Lower leg skin (tissue), 4 donors: ENCODE measurements at regions not wholly inside any gene's neighbourhood (a gene's known extent, or its start where the extent isn't known, plus 50 kb on each side); places are given as distances from the start of the nearest gene placed in this dataset.

ENCODE experiments used
- DNase-seq, 2 donors: peaks; one replicate each; pipeline ENCODE4 v3.0.0-alpha.2; 2019; ENCODE audit warnings: low spot score in 2 of 2
- H3K4me3 ChIP-seq: fragments of 200-600 bp; sonication (generic); 2 replicates; pipeline ENCODE4 v1.5.1; 2017; ENCODE audit warnings: mild to moderate bottlenecking, low read depth; ENCODE audit not compliant: poor library complexity, severe bottlenecking
- POLR2A ChIP-seq, 2 donors: fragments of 450-650 bp; IDR thresholded peaks; one replicate each; pipeline ENCODE4 v1.6.1; 2016 to 2017; ENCODE audit warnings: antibody characterized with exemption in 2 of 2, mild to moderate bottlenecking in 1 of 2, moderate library complexity in 1 of 2
- WGBS, 2 donors: methylation state at CpG; one replicate each; pipeline ENCODE4 v1.1.5; 2018; 5-methylcytosine and 5-hydroxymethylcytosine counted together
- intact Hi-C: fragments of 100-400 bp; cut with DNase I; formaldehyde crosslinking; loops from one replicate; pipeline ENCODE4 v1.15.0; 2023; ENCODE audit warnings: low total_unique reads
- TF ChIP-seq, protein P1 (sequence below), 3 donors: fragments of 450-650 bp; IDR thresholded peaks; one replicate each; pipeline ENCODE4 v1.5.1; 2016; ENCODE audit warnings: antibody characterized with exemption in 3 of 3, mild to moderate bottlenecking in 3 of 3, moderate library complexity in 2 of 3

DNA sequence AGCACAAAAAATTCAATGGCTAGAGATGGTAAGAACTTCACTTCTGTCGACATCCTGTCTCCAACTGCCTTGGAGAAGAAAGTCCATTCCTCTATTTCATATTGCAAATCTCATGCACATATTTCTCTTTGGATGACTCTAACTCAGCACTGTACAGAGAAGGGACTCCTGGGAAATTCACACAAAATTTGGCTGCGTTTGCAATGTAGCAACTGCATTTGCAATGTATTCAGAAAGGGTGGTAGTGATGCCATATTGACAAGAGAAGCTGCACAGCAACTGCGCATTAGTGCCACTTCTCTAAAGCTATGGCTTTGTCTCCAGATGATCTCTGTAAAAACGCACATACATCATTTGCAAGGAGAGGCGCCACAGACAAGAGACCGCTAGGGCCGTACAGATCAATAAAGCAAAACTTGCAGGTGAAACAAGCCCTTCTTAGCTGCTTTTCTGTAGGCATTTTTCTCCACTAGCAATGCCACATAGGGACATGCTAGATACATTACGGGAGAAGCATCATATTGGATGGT lies 389.5 kb downstream of the TCERG1L start:
- TF ChIP-seq, protein P1, sequence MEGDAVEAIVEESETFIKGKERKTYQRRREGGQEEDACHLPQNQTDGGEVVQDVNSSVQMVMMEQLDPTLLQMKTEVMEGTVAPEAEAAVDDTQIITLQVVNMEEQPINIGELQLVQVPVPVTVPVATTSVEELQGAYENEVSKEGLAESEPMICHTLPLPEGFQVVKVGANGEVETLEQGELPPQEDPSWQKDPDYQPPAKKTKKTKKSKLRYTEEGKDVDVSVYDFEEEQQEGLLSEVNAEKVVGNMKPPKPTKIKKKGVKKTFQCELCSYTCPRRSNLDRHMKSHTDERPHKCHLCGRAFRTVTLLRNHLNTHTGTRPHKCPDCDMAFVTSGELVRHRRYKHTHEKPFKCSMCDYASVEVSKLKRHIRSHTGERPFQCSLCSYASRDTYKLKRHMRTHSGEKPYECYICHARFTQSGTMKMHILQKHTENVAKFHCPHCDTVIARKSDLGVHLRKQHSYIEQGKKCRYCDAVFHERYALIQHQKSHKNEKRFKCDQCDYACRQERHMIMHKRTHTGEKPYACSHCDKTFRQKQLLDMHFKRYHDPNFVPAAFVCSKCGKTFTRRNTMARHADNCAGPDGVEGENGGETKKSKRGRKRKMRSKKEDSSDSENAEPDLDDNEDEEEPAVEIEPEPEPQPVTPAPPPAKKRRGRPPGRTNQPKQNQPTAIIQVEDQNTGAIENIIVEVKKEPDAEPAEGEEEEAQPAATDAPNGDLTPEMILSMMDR (IDR thresholded peaks at IDR 0.05), result no peak
- TF ChIP-seq POLR2A (IDR thresholded peaks at IDR 0.05), result no peak
- WGBS, 2 donors, result 85 to 87% methylated on average over 8 of the region's 8 CpGs

DNA sequence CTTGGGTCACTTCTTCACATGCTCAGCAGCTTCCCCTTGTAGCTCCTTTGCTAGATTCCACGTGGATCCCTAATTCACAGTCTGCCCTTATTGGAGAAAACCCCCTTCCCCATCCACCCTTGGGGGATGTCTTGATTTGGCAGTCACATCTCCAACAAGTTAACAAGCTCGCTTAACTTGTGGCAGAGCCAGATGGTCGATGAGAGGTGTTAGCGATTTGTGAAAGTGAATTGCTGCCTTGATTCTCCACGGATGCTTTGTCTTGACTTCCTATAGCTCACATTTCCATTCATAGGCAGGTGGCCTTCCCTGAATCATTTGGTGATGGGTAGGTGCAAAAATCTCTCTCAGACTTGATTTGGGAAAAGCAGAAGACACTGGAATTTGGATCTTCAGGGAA lies 387.9 kb downstream of the TCERG1L start:
- intact Hi-C loops, result no loop called here
- WGBS, 2 donors, result 56 to 65% methylated on average over 5 of the region's 5 CpGs
- DNase-seq, result no peak
- TF ChIP-seq, protein P1 (IDR thresholded peaks at IDR 0.05), result no peak
- no peak for TF ChIP-seq POLR2A (IDR thresholded peaks at IDR 0.05)
- no peak overlapping the region for H3K4me3 ChIP-seq

More for the DNA sequence above, 389.5 kb downstream of the TCERG1L start:
- no peak overlapping the region for H3K4me3 ChIP-seq
- intact Hi-C loops, result no loop called here
- DNase-seq, result no peak

DNA sequence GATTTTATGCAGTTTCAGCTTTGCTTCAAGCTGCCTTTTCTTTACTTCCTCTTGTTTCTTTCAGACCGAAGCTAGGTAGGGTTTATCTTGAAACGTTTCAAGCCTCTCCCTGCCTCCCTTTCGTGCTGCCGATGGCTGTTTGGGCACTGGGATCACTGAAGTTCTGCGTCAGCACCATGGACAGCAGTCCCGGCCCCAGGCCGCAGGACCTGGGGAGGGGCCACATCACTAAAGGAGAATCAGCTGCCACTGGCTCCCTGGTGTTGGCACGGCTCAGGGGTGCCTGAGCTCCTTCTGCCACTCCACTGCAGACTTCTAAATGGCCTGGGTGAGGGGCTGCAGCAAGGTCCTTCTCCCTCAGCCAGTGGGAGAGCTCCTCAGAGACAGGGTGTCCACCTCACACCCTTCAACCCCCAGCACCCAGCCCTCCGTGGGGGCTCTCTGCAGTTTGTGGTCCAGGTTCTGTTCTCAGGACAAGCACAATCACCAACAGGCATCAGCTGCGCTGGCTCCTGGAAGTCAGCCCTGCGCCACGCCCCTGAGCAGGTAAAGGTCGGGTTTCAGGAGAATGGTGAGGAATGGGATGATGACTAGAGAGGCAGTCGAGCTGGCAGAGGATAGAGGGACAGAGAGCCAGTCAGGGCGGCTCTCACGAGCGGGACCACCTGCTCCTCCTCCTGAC lies 387.2 kb downstream of the TCERG1L start:
- H3K4me3 ChIP-seq, result no peak overlapping the region
- intact Hi-C loops, result no loop called here
- TF ChIP-seq, protein P1 (IDR thresholded peaks at IDR 0.05), result no peak
- no peak for TF ChIP-seq POLR2A (IDR thresholded peaks at IDR 0.05)
- 28 to 32% methylated on average over 17 of the region's 17 CpGs for WGBS, 2 donors
- no peak for DNase-seq

DNA sequence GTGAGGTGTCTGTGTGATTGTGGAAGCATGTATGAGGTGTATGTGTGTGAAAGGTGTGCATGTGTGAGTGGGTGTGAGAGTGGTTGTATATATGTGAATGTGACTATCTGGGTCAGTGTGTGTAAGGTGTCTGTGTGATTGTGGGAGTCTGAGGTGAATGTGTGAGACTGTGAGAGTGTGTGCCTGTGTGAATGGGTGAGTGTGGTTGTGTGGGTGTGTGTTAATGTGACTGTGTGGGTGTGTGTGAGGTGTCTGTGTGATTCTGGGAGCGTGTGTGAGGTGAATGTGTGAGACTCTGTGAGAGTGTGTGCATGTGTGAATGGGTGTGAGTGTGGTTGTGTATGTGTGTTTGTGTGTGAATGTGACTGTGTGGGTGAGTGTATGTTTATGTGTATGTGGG lies 385.1 kb downstream of the TCERG1L start:
- no peak for DNase-seq
- intact Hi-C loops, result no loop called here
- 97 to 100% methylated on average over 1 of the region's 1 CpG for WGBS, 2 donors
- TF ChIP-seq POLR2A (IDR thresholded peaks at IDR 0.05), result no peak
- TF ChIP-seq, protein P1 (IDR thresholded peaks at IDR 0.05), result no peak
- H3K4me3 ChIP-seq, result no peak overlapping the region

DNA sequence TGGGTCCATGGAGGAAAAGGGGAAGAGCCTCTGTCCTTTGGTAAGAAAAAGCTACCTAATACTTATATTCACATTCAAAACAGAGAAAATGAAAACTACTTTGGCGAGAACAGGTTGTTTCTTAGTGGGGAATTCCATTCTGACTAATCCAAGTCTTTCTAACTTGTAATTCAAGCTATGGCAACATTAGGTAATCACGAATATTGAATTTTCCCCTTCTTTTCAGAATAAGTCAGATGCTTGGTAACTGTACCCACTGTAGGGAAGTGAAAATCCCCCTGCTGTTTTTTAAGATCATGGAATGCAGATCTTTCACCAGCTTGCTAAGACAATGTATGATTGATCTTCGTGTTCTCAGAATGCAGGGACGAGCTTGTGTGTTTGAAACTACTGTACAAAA lies 384.4 kb downstream of the TCERG1L start:
- 28 to 38% methylated on average over 4 of the region's 4 CpGs for WGBS, 2 donors
- intact Hi-C loops, result no loop called here
- TF ChIP-seq, protein P1 (IDR thresholded peaks at IDR 0.05), result no peak
- TF ChIP-seq POLR2A (IDR thresholded peaks at IDR 0.05), result no peak
- DNase-seq, result no peak
- H3K4me3 ChIP-seq, result no peak overlapping the region

DNA sequence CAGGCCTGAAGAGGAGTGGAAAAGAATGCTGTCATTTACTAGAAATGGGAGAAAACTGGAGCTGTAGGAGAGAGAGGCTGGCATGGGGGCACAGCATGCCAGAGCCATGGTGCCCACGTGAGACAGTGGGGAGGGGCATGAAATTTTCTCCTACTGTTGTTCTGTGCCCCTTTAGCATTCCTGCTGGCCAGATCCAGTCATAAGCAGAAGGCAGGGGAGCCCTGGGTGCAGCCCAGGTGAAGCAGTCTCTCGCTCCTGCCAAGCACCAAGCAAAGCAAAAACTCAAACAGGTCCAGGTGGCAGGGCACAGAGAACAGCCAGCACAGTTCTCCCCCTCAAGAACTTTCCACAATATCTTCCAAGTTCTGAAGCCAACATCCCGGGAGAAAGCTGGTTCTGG lies 383.2 kb downstream of the TCERG1L start:
- WGBS, 2 donors, result 52 to 66% methylated on average over 3 of the region's 3 CpGs
- intact Hi-C loops, result no loop called here
- DNase-seq, result no peak
- no peak for TF ChIP-seq POLR2A (IDR thresholded peaks at IDR 0.05)
- TF ChIP-seq, protein P1 (IDR thresholded peaks at IDR 0.05), result no peak
- H3K4me3 ChIP-seq, result no peak overlapping the region
